Duodenal mucosa (tissue), 2 donors: ENCODE measurements at regions not wholly inside any gene's neighbourhood (a gene's known extent, or its start where the extent isn't known, plus 50 kb on each side); places are given as distances from the start of the nearest gene placed in this dataset.

Experiments used
- H3K27ac ChIP-seq: one replicate; pipeline ENCODE4 v1.7.0; 2013; ENCODE audit warnings: low read depth, low read length
- H3K27me3 ChIP-seq, 2 donors: one replicate each; pipeline ENCODE4 v1.7.0; 2013; ENCODE audit warnings: low read length in 2 of 2, control low read depth in 1 of 2; ENCODE audit not compliant: insufficient read depth in 2 of 2, control insufficient read depth in 1 of 2
- H3K36me3 ChIP-seq, 2 donors: one replicate each; pipeline ENCODE4 v1.7.0; 2013; ENCODE audit warnings: low read length in 2 of 2, control low read depth in 1 of 2; ENCODE audit not compliant: insufficient read depth in 2 of 2, control insufficient read depth in 1 of 2
- H3K4me1 ChIP-seq, 2 donors: one replicate each; pipeline ENCODE4 v1.7.0; 2013; ENCODE audit warnings: low read length in 2 of 2, control low read depth in 1 of 2; ENCODE audit not compliant: insufficient read depth in 2 of 2, control insufficient read depth in 1 of 2
- H3K4me3 ChIP-seq, 2 donors: one replicate each; pipeline ENCODE4 v1.7.0; 2013; ENCODE audit warnings: low read length in 2 of 2, low read depth in 1 of 2
- H3K9ac ChIP-seq, 2 donors: one replicate each; pipeline ENCODE4 v1.7.0; 2013; ENCODE audit warnings: low read length in 2 of 2, low read depth in 1 of 2
- H3K9me3 ChIP-seq, 2 donors: one replicate each; pipeline ENCODE4 v1.7.0; 2013; ENCODE audit warnings: low read length in 2 of 2, control low read depth in 1 of 2; ENCODE audit not compliant: control insufficient read depth in 1 of 2

DNA sequence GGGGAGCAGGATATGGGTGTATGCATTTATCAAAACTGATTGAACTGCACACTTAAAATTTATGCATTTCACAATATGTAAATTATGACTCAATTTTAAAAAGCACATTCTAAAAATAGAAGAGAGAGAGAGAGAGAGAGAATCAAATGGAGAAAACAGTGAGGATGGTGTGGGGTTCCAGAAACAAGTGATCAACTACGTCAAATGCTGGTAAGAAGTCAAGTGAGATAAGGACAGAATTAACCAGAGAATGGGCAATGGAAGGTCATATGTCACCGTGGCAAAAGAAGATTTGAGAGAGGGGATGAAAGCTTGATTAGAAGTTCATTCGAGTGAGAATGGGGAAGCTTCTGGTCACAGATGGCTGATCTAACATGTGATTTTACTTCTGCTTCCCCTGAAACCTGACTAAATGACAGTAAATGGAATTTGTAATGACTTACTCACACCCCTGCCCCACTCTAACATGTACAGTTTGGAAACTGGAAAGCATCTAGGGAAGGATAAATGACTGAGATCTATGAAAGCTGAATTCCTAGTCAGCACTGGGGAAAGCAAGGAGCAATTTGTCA is 276.5 kb upstream of the AMIGO2 start:
- Histone ChIP-seq H3K27ac (no peak overlapping the region), H3K9me3 (no peaks in the 10 kb centered on the region), H3K9ac (no peak overlapping the region), H3K27me3 (no peaks in the 10 kb centered on the region), H3K4me1 (peaks cover 5 to 6% of the 10 kb centered on the region in 2 donors), H3K36me3 (no peaks in the 10 kb centered on the region), H3K4me3 (no peak overlapping the region)

DNA sequence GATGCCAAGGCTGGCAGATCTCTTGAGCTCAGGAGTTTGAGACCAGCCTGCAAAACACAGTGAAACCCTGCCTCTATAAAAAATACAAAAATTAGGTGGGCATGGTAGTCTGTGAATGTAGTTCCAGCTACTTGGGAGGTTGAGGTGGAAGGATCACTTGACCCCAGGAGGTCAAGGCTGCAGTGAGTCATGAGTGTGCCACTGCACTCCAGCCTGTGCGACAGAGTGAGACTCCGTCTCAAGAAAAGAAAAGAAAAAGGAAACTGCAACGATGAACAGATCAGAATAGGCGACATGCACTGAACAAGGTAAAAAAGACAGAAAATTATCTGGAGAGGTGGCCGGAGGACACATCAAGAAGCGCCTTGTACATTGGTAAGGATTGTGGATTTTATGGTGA is 273.7 kb upstream of the AMIGO2 start:
- no peak overlapping the region for H3K9ac ChIP-seq
- H3K27ac ChIP-seq = no peak overlapping the region
- H3K36me3 ChIP-seq = no peaks in the 10 kb centered on the region
- H3K9me3 ChIP-seq = no peaks in the 10 kb centered on the region
- H3K27me3 ChIP-seq = no peaks in the 10 kb centered on the region
- no peaks in the 10 kb centered on the region for H3K4me1 ChIP-seq
- H3K4me3 ChIP-seq = no peak overlapping the region

DNA sequence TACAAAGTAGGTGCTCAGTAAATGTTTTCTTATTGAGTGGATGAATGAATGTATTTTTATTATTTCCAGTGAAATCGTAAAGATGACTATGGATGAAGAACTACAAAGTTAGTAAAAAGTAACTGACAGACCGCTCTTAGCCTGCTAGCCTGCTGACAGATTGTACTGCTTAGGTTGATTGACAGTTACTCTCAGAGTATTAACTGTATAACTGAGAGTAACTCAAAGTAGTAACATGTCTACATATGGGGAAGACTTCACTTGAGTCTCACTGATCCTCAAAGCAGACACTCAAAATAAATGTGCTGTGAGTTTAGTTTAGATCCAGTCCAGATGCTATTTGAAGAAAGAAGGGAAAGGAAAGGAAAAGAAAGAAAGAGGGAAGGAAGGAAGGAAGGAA is 272.3 kb upstream of the AMIGO2 start:
- H3K27ac ChIP-seq = no peak overlapping the region
- no peaks in the 10 kb centered on the region for H3K9me3 ChIP-seq
- no peaks in the 10 kb centered on the region for H3K4me1 ChIP-seq
- no peaks in the 10 kb centered on the region for H3K27me3 ChIP-seq
- H3K4me3 ChIP-seq = no peak overlapping the region
- no peaks in the 10 kb centered on the region for H3K36me3 ChIP-seq
- no peak overlapping the region for H3K9ac ChIP-seq

DNA sequence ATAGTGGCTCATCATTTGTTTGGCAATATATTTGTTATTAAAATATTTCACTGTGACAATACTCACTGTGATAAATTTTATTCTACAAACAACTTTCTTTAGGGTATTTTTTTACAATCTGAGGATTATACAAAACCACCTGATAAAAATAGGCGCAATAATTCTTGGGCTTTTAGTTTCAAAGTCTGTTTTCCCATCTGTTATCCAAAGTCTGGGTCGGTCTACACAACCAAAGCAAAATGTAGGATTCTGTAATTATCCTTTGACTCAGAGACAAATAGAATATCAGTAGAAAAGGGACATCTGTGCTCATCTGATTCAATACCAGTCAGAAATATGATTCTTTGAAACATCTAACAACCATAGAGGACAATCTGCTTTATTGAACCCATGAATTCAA is 271.8 kb upstream of the AMIGO2 start:
- H3K4me1 ChIP-seq = no peaks in the 10 kb centered on the region
- H3K36me3 ChIP-seq = no peaks in the 10 kb centered on the region
- no peaks in the 10 kb centered on the region for H3K27me3 ChIP-seq
- H3K4me3 ChIP-seq = no peak overlapping the region
- no peaks in the 10 kb centered on the region for H3K9me3 ChIP-seq
- no peak overlapping the region for H3K9ac ChIP-seq
- no peak overlapping the region for H3K27ac ChIP-seq

DNA sequence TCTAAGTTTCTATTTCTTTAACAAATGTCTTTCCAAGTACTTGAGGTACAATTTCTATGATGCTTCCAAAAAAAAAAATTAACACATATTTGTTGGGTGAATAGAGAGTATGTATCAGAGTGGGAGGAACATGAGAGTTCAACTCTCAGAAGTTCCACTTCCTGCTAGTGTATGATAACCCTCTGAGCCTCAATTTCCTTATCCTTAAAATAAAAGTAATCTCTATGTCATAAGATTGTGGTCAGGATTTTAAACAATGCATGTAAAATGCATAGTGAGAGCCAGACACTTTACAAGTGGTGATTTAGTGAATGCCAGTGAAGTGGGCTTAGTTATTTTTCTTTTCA is 270.3 kb upstream of the AMIGO2 start:
- no peaks in the 10 kb centered on the region for H3K36me3 ChIP-seq
- no peak overlapping the region for H3K9ac ChIP-seq
- H3K27ac ChIP-seq = no peak overlapping the region
- no peak overlapping the region for H3K4me3 ChIP-seq
- H3K4me1 ChIP-seq = peaks cover 0 to 4% of the 10 kb centered on the region in 2 donors
- no peaks in the 10 kb centered on the region for H3K9me3 ChIP-seq
- no peaks in the 10 kb centered on the region for H3K27me3 ChIP-seq

DNA sequence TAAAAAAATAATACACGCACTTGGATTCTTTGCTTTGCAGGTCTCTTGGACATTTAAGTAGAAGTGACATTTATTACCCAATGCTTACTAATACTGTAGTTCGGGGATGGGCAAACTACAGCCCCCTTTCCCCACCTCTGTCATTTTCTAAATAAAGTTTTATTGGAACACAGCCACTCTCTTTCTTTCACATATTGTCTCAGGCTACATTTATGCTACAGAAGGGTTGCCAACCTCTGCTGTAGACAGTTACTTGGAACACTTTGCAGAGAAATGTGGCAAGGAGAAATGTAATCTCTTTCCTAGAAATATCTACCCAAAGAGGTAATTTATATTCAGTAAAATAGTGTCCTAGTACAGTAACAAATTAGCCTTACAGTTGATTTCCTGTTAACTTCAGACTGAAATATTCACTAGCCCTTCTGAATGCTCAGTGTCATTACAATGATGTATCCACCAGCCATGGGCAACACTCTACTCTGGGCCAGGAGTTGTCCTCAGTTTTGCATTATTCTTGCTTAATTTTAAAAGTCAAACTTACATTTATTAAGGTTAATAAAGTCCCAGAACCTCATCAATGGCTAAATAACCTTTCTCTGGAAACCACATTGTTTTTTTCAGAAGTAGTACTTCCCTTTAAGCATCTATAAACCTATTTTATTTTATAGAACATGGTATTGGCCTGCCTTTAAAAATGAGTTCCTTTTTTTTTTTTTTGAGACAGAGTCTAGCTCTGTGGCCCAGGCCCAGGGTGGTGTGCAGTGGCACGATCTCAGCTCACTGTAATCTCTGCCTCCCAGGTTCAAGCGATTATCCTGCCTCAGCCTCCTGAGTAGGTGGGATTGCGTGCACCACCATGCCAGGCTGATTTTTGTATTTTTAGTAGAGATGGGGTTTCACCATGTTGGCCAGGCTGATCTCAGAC is 269.6 kb upstream of the AMIGO2 start:
- Histone ChIP-seq H3K36me3 (no peaks in the 10 kb centered on the region), H3K9ac (no peak overlapping the region), H3K27me3 (no peaks in the 10 kb centered on the region), H3K9me3 (no peaks in the 10 kb centered on the region), H3K27ac (no peak overlapping the region), H3K4me1 (peaks cover 0 to 4% of the 10 kb centered on the region in 2 donors), H3K4me3 (no peak overlapping the region)

DNA sequence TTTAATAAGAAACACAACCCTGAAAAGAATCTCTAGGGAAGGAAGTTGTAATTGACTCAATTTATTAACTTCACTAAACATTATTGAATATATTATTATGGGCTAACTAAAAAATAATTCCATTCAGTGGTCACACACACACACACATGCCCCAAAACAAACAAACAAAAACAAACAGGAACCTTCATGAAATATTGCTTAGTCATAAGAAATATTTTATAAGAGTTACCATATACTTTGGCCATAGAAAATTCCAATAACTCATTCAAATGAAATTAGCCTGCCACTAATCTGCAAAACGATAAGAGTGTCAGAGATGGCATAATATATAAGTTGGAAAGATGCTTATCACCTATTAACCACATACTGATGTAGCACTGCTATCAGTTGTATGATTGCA is 268.4 kb upstream of the AMIGO2 start:
- Histone ChIP-seq H3K36me3 (no peaks in the 10 kb centered on the region), H3K27me3 (no peaks in the 10 kb centered on the region), H3K4me1 (peaks cover 0 to 4% of the 10 kb centered on the region in 2 donors), H3K9ac (no peak overlapping the region), H3K4me3 (no peak overlapping the region), H3K9me3 (no peaks in the 10 kb centered on the region), H3K27ac (no peak overlapping the region)

DNA sequence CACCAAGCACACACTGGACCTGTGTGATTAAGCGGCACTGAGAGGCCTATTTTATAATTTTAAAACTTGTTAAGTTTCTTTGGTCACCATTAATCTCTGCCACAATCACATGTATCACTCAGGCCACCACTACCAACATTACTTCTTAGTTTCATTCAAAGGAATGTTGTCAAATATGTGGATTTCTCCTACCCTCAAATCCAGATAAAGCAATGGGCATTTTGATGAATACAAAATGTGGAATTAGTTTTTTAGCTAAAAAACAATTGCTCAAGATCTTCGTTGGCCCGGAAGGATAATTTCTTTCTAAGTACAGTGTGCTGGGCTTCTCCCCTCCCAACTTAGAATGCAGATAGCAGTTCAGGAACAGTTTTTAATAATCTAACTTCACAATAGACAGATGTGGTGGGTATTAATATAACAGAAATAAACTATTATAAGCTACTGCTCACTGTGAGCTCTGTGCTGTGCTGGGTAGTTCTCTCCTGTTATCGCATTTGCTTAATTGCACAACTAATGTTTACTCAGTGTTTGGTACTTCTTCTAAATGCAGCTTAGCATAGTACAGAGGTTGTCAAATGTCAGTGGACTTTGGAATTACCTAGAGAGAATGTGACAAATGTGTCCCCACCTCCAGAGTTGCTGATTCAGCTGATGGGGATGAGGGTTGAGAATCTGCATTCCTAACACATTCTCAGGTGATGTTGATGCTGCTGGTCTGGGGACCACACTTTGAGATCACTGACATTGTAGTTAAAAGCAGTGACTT is 266.7 kb upstream of the AMIGO2 start:
- no peak overlapping the region for H3K27ac ChIP-seq
- H3K9me3 ChIP-seq = no peaks in the 10 kb centered on the region
- H3K36me3 ChIP-seq = no peaks in the 10 kb centered on the region
- H3K27me3 ChIP-seq = no peaks in the 10 kb centered on the region
- no peak overlapping the region for H3K4me3 ChIP-seq
- peaks cover 0 to 4% of the 10 kb centered on the region in 2 donors for H3K4me1 ChIP-seq
- no peak overlapping the region for H3K9ac ChIP-seq

DNA sequence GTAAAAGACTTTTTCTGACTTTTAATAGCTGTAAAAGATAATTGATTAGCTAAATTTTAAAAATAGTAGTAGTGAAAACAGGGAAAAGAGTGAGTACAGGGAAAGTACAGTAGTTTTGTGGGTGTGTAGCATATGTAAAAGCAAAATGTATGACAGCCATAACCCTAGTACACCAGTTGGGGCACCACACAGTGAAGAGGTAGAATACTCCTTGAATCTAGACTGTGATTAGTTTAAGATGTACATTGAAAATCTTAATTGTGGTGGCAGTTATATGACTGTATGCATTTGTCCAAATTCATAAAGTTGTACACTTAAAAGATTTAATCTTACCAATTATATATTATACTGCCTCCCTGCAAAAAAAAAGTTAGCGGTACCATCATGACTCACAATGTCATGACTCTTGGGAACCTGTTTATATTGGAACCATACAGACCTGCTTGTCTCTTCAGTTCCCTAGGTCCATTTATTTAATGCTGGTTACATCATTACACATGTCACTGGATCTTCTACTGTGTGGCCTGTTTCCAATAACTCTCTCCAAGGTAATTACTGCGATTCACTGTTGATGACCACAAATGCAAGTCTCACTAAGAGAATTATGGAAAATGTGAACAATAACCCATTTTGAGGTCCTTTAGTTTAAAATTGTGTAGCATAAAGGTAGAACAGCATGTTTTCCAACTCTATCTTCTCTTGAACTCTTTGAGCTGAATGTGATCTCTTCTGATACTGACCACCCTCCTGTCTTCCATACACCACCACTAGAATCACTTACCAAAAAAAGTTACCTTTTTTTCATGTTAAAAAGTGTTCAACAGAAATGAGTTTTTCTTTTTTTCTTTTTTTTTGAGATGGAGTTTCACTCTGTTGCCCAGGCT is 264.2 kb upstream of the AMIGO2 start:
- Histone ChIP-seq H3K27ac (no peak overlapping the region), H3K4me1 (peaks cover 0 to 4% of the 10 kb centered on the region in 2 donors), H3K27me3 (no peaks in the 10 kb centered on the region), H3K9me3 (no peaks in the 10 kb centered on the region), H3K36me3 (no peaks in the 10 kb centered on the region), H3K4me3 (no peak overlapping the region), H3K9ac (no peak overlapping the region)
